Brain microvascular endothelial cell (primary cell): ENCODE measurements at regions not wholly inside any gene's neighbourhood (a gene's known extent, or its start where the extent isn't known, plus 50 kb on each side); places are given as distances from the start of the nearest gene placed in this dataset.
"Not testable (repeated sequence)": the region's sequence is repeated elsewhere in the genome, so short reads cannot be mapped to it uniquely, and the experiment has no call there.

Source experiments
- DNase-seq: peaks from one replicate; pipeline ENCODE4 v3.0.0-alpha.2; 2020
- H3K27ac ChIP-seq: fragments of 250-450 bp; sonication (Bioruptor Pico); 2 replicates; pipeline ENCODE4 v1.5.1; 2020; ENCODE audit warnings: mild to moderate bottlenecking, moderate library complexity
- H3K27me3 ChIP-seq: fragments of 250-450 bp; sonication (Bioruptor Pico); replicated peaks from 2 replicates; pipeline ENCODE4 v1.5.1; 2020; ENCODE audit warnings: mild to moderate bottlenecking
- H3K36me3 ChIP-seq: fragments of 250-450 bp; sonication (Bioruptor Pico); replicated peaks from 2 replicates; pipeline ENCODE4 v1.5.1; 2020; ENCODE audit warnings: mild to moderate bottlenecking
- H3K4me3 ChIP-seq: 2 replicates; pipeline ENCODE4 v1.5.1; 2011; ENCODE audit warnings: low read depth, mild to moderate bottlenecking, control low read depth, low read length, moderate library complexity
- in situ Hi-C: cut with HindIII; loops from 2 replicates; pipeline ENCODE4 v1.10.0; 2017; ENCODE audit warnings: low sequenced_read_pairs, low pct_ligation_motif_present
- TF ChIP-seq, protein P1 (sequence below): IDR thresholded peaks from 2 replicates; pipeline ENCODE4 v1.5.1; 2011; ENCODE audit warnings: low read depth, mild to moderate bottlenecking, moderate library complexity, low read length, control low read depth, inconsistent platforms; ENCODE audit errors: missing control alignments

DNA sequence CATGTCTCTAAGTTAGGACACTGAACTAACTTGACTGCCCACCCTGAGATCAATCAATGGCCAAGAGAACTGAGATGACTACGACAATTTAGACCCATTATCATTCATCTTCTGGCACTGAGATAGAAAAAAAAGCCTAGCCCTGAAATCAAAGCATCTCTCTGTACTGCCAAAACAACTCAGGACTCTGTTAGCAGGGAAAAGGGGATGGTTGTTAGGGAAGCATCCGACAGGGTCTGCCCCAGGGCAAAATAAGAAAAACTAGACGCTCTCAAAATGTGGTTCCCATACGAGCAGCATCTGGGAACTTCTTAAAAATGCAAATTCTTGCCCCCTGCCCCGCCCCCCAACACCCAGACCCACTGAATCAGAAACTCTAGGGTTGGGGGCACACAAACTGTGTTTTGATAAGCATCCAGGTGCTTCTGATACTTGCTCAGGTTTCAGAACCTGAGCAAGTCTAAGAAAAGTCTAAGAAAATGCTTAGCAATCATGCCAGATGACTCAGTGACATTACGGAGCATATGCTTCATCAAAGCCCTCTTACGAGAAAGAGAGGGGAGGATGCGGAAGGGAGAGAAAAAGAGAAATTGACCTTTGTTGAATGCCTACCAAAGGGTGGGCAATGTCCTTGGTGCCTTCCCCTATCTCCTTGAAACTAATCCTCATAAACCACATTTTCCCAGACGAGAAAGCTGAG, 172.8 kb upstream of the HES1 start:
- no peak overlapping the region for H3K4me3 ChIP-seq
- TF ChIP-seq, protein P1, sequence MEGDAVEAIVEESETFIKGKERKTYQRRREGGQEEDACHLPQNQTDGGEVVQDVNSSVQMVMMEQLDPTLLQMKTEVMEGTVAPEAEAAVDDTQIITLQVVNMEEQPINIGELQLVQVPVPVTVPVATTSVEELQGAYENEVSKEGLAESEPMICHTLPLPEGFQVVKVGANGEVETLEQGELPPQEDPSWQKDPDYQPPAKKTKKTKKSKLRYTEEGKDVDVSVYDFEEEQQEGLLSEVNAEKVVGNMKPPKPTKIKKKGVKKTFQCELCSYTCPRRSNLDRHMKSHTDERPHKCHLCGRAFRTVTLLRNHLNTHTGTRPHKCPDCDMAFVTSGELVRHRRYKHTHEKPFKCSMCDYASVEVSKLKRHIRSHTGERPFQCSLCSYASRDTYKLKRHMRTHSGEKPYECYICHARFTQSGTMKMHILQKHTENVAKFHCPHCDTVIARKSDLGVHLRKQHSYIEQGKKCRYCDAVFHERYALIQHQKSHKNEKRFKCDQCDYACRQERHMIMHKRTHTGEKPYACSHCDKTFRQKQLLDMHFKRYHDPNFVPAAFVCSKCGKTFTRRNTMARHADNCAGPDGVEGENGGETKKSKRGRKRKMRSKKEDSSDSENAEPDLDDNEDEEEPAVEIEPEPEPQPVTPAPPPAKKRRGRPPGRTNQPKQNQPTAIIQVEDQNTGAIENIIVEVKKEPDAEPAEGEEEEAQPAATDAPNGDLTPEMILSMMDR = no peak
- H3K27ac ChIP-seq = no peak overlapping the region
- H3K27me3 ChIP-seq = peaks cover 63% of the 10 kb centered on the region
- DNase-seq = no peak
- in situ Hi-C loops = no loop called here
- H3K36me3 ChIP-seq = no peaks in the 10 kb centered on the region

DNA sequence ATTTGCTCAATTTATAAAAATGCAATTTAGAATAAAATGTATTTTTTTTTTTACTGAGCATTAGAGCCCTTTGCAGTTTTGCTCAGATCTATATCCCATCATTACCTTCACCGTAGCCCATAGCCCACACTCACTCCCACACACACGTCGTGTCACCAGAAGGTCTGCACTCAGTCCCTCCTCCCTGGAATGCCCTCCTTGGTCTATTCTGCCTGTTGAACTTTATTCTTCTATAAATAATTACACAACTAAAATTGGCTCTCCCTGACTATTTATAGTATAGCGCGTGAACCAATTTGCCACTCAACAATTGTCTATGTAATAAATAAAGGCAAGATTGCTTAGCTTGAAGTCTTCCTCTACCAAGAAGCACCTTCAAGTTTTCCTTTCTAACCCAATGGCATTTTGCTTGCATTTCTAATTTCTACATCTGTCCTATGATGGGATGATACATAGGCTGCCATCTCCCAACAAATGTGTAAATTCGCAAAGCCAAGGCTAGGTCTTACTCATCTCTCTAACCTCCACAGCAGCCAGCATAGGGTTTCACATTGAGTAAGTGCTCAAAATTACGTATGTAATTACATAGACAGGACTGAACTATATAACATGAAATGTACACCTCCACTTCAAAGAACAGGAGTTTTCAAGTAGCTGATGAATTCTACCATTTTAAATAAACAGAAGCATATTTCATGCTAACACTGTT, 172.0 kb upstream of the HES1 start:
- TF ChIP-seq, protein P1 = no peak

DNA sequence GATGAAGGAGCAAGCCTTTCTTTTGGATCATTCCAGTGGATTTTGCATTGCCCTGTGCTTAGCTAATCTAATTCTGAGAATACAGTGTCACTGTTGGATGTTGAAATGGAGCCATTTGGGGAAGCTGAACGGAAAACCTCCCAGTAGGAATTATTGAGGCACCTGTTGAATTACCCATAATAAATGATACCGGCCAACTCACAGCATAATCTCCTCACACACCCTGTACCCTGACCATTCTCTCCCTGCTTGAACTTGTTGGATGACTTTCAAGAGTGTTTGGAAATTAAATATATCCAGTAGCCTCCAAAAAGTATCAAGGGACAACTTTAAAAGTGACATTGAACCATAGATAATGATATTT, 171.4 kb upstream of the HES1 start:
- DNase-seq = no peak
- Histone ChIP-seq H3K36me3 (no peaks in the 10 kb centered on the region), H3K27me3 (peaks cover 55% of the 10 kb centered on the region), H3K27ac (no peak overlapping the region), H3K4me3 (no peak overlapping the region)
- TF ChIP-seq, protein P1 = no peak
- in situ Hi-C loops = no loop called here

More for the DNA sequence above, 172.0 kb upstream of the HES1 start:
- peaks cover 55% of the 10 kb centered on the region for H3K27me3 ChIP-seq
- in situ Hi-C loops = no loop called here
- DNase-seq = no peak
- no peak overlapping the region for H3K4me3 ChIP-seq
- H3K27ac ChIP-seq = no peak overlapping the region
- H3K36me3 ChIP-seq = no peaks in the 10 kb centered on the region

DNA sequence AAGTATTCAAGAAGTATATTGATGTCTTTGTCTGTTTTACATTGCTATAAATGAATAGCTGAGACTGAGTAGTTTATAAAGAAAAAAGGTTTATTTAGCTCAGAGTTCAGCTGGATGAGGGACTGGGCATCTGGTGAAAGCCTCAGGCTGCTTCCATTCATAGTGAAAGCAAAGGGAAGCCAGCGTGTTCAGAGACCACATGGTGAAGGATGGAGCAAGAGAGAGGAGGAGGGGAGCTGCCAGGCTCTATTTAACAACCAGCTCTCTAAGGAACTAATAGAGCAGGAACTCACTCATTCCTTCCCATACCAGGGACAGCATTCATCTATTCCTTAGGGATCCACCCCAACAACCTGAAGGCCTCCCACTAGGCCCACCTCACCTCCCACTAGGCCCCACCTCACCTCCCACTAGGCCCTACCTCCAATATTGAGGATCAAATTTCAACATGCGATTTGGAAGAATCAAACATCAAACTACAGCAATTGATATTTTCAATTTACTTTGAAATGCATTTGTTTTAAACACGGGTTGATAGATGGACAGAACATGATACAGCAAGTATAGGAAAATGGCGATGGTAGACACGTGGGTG, 167.5 kb upstream of the HES1 start:
- TF ChIP-seq, protein P1 = no peak
- Histone ChIP-seq H3K27ac (no peak overlapping the region), H3K36me3 (no peaks in the 10 kb centered on the region), H3K4me3 (no peak overlapping the region), H3K27me3 (peaks cover 50% of the 10 kb centered on the region)
- DNase-seq = no peak
- in situ Hi-C loops = no loop called here

DNA sequence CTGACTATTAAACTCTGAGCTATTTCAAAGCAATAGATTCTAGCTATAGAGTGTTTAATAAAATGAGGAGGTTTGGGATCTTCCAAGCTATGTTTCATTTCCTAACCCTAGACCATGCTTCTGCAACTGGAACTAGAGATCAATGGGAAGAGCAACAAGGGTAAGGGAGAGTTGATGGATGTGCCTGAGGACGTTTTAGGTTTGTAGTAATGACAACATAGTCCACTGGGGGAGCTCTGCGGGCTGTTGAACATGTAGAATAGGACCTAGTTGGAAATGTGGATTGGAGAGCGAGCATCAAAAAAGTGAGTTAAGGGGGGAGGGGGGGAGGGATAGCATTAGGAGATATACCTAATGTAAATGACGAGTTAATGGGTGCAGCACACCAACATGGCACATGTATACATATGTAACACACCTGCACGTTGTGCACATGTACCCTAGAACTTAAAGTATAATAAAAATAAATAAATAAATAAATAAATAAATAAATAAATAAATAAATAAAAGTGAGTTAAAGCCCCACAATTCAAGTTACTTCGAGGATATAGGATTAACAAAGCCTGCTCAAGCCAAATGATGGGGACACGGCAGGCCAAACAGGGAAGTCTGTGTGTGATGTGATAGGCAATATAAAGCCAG, 165.7 kb upstream of the HES1 start:
- H3K36me3 ChIP-seq, in situ Hi-C loops, H3K4me3 ChIP-seq, H3K27ac ChIP-seq: not testable (repeated sequence)
- peaks cover 44% of the 10 kb centered on the region for H3K27me3 ChIP-seq
- TF ChIP-seq, protein P1 = peak; percentile 65
- DNase-seq = peak; percentile 34
